Esophagus muscularis mucosa (tissue), 4 donors: ENCODE measurements at regions not wholly inside any gene's neighbourhood (a gene's known extent, or its start where the extent isn't known, plus 50 kb on each side); places are given as distances from the start of the nearest gene placed in this dataset.

Source experiments
- DNase-seq: peaks from one replicate; pipeline ENCODE4 v3.0.0-alpha.2; 2017; ENCODE audit errors: extremely low spot score
- H3K27ac ChIP-seq, 4 donors: fragments of 200-600 bp; sonication (generic); replicated peaks in 1 of 4; 1 replicate in 3 of 4; 2 replicates in 1 of 4; pipeline ENCODE4 v1.5.1; 2016 to 2019; ENCODE audit warnings: mild to moderate bottlenecking in 1 of 4
- H3K27me3 ChIP-seq, 4 donors: fragments of 200-600 bp; sonication (generic); one replicate each; pipeline versions ENCODE4 v1.5.1 to v1.6.0; 2016 to 2019
- H3K36me3 ChIP-seq, 4 donors: fragments of 200-600 bp; sonication (generic); one replicate each; pipeline ENCODE4 v1.5.1; 2016 to 2019
- H3K4me1 ChIP-seq, 4 donors: fragments of 200-600 bp; sonication (generic); one replicate each; pipeline ENCODE4 v1.5.1; 2016 to 2019
- H3K4me3 ChIP-seq, 4 donors: fragments of 200-600 bp; sonication (generic); 1 replicate in 2 of 4; 2 replicates in 2 of 4; pipeline ENCODE4 v1.5.1; 2016 to 2019; ENCODE audit warnings: mild to moderate bottlenecking in 4 of 4, moderate library complexity in 1 of 4
- H3K9me3 ChIP-seq, 4 donors: fragments of 200-600 bp; sonication (generic); 1 replicate in 3 of 4; 2 replicates in 1 of 4; pipeline ENCODE4 v1.5.1; 2016 to 2019
- EP300 ChIP-seq: sonication (generic); formaldehyde crosslinking; IDR thresholded peaks from one replicate; pipeline ENCODE4 v1.6.1; 2017; ENCODE audit warnings: antibody characterized with exemption
- POLR2A ChIP-seq: fragments of 450-650 bp; IDR thresholded peaks from one replicate; pipeline ENCODE4 v1.6.1; 2017; ENCODE audit warnings: antibody characterized with exemption, moderate library complexity, mild to moderate bottlenecking, low read depth
- POLR2AphosphoS5 ChIP-seq, 2 donors: sonication (generic); formaldehyde crosslinking; IDR thresholded peaks; one replicate each; pipeline ENCODE4 v1.6.1; 2017; ENCODE audit warnings: antibody characterized with exemption in 2 of 2
- WGBS: methylation state at CpG from one replicate; pipeline ENCODE4 v1.1.5; 2018; 5-methylcytosine and 5-hydroxymethylcytosine counted together
- intact Hi-C: fragments of 100-400 bp; cut with DNase I; formaldehyde crosslinking; loops from one replicate; pipeline ENCODE4 v1.15.1; 2023
- TF ChIP-seq, protein P1 (sequence below), 3 experiments: fragments of 200-600 bp in 2 of 3; fragments of 450-650 bp in 1 of 3; sonication (generic) in 2 of 3; IDR thresholded peaks; one replicate each; pipeline ENCODE4 v1.5.1; 2017 to 2019; ENCODE audit warnings: antibody characterized with exemption in 3 of 3, mild to moderate bottlenecking in 2 of 3, moderate library complexity in 1 of 3

DNA sequence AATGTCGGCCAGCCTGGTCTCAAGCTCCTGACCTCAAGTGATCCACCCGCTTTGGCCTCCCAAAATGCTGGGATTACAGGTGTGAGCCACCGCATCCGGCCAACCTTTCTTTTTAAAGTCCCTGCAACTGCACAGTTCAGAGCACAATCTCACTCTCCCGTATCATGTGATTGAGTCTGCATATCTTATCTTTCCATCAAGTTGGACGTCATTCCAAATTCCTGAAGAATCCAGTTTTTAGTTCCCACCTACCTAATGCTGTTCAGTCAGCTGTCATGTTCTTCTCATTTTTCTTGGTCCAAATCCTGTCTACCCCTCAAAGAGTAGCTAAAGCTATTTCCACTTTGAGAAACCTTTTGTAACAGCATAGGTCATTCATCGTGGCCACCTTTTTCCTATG lies 110.8 kb upstream of the FBXO11 start:
- Histone ChIP-seq H3K36me3 (no peaks in the 10 kb centered on the region), H3K27me3 (no peaks in the 10 kb centered on the region), H3K9me3 (peaks cover 0 to 7% (median 3%) of the 10 kb centered on the region in 4 donors), H3K4me3 (no peak overlapping the region), H3K4me1 (no peaks in the 10 kb centered on the region), H3K27ac (no peak overlapping the region)
- intact Hi-C loops, result no loop called here
- 94% methylated on average over 7 of the region's 7 CpGs for WGBS
- no peak for DNase-seq
- TF ChIP-seq POLR2A (no peak), EP300 (no peak), POLR2AphosphoS5 (IDR thresholded peaks at IDR 0.05) (no peak)
- TF ChIP-seq, protein P1, sequence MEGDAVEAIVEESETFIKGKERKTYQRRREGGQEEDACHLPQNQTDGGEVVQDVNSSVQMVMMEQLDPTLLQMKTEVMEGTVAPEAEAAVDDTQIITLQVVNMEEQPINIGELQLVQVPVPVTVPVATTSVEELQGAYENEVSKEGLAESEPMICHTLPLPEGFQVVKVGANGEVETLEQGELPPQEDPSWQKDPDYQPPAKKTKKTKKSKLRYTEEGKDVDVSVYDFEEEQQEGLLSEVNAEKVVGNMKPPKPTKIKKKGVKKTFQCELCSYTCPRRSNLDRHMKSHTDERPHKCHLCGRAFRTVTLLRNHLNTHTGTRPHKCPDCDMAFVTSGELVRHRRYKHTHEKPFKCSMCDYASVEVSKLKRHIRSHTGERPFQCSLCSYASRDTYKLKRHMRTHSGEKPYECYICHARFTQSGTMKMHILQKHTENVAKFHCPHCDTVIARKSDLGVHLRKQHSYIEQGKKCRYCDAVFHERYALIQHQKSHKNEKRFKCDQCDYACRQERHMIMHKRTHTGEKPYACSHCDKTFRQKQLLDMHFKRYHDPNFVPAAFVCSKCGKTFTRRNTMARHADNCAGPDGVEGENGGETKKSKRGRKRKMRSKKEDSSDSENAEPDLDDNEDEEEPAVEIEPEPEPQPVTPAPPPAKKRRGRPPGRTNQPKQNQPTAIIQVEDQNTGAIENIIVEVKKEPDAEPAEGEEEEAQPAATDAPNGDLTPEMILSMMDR (IDR thresholded peaks at IDR 0.05), result no peak

DNA sequence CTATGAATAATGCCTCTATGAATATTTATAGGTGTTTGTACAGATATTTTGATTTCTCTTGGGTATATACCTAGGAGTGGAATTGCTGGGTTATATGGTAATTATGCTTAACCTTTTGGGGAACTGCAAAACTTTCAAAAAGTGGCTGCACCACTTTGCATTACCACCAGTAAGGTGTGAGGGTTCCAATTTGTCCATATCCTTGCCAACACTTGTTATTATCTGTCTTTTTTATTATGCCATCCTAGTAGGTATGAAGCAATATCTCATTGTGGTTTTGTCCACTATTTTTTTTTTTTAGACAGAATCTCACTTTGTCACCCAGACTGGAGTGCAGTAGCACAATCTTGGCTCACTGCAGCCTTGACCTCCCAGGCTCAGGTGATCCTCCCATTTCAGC lies 112.2 kb upstream of the FBXO11 start:
- H3K4me1 ChIP-seq, result no peaks in the 10 kb centered on the region
- H3K27me3 ChIP-seq, result no peaks in the 10 kb centered on the region
- no peak overlapping the region for H3K27ac ChIP-seq
- no peak overlapping the region for H3K4me3 ChIP-seq
- intact Hi-C loops, result no loop called here
- DNase-seq, result no peak
- peaks cover 0 to 7% (median 3%) of the 10 kb centered on the region in 4 donors for H3K9me3 ChIP-seq
- no peaks in the 10 kb centered on the region for H3K36me3 ChIP-seq
- TF ChIP-seq EP300, result no peak
- TF ChIP-seq POLR2A, result no peak
- TF ChIP-seq, protein P1 (IDR thresholded peaks at IDR 0.05), result no peak
- TF ChIP-seq POLR2AphosphoS5 (IDR thresholded peaks at IDR 0.05), result no peak

DNA sequence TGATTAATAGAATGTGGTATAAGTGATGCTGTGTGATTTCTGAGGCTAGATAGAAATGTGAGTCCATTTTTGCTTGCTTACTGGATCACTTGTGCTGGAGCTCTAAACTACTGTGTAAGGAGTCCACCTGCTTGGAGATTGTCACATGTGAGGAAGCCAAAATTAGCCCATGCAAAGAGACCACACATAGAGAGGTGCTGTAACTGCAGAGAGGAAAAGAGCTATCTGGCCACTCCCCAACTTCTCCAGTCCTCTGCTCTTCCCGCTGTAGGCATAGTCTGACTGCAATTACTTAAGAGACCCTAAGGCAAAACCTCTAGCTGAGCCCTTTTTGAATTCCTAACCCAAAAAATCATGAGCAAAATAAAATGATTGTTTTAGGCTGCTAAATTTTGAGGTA lies 120.6 kb upstream of the FBXO11 start:
- Histone ChIP-seq H3K36me3 (no peaks in the 10 kb centered on the region), H3K27me3 (no peaks in the 10 kb centered on the region), H3K27ac (no peak overlapping the region), H3K9me3 (no peaks in the 10 kb centered on the region), H3K4me3 (no peak overlapping the region), H3K4me1 (no peaks in the 10 kb centered on the region)
- no peak for DNase-seq
- intact Hi-C loops, result no loop called here
- TF ChIP-seq EP300 (no peak), POLR2A (no peak), POLR2AphosphoS5 (IDR thresholded peaks at IDR 0.05) (no peak)
- TF ChIP-seq, protein P1 (IDR thresholded peaks at IDR 0.05), result no peak
- WGBS, result 69% methylated on average over 1 of the region's 1 CpG

DNA sequence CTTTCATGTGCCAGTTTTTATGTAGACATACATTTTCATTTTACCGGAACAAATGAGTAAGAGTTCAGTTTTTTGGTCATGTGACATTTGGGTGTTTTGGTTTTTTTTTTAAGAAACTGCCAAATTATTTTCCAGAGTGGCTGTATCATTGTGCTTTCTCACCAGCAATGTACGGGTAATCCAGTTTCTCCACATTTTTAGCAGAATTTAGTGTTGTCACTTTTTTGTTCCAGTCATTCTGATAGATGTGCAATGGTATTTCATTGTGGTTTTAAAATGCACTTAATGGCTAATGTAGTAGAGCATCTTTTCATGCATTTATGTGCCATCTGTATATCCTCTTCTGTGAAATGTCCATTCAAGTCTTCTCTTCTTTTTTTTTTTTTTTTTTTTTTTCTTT lies 126.5 kb upstream of the FBXO11 start:
- TF ChIP-seq POLR2A (no peak), EP300 (no peak), POLR2AphosphoS5 (IDR thresholded peaks at IDR 0.05) (no peak)
- TF ChIP-seq, protein P1 (IDR thresholded peaks at IDR 0.05), result no peak
- DNase-seq, result no peak
- Histone ChIP-seq H3K4me3 (no peak overlapping the region), H3K4me1 (no peaks in the 10 kb centered on the region), H3K9me3 (peaks cover 0 to 11% (median 6%) of the 10 kb centered on the region in 4 donors), H3K27me3 (no peaks in the 10 kb centered on the region), H3K27ac (no peak overlapping the region), H3K36me3 (no peaks in the 10 kb centered on the region)
- intact Hi-C loops, result no loop called here
- 95% methylated on average over 2 of the region's 2 CpGs for WGBS

- Histone ChIP-seq H3K27me3 (no peaks in the 10 kb centered on the region), H3K27ac (no peak overlapping the region), H3K4me1 (no peaks in the 10 kb centered on the region), H3K36me3 (no peaks in the 10 kb centered on the region), H3K9me3 (peaks cover 0 to 11% (median 6%) of the 10 kb centered on the region in 4 donors), H3K4me3 (no peak overlapping the region)
- TF ChIP-seq EP300 (no peak), POLR2A (no peak), POLR2AphosphoS5 (IDR thresholded peaks at IDR 0.05) (no peak)
- TF ChIP-seq, protein P1 (IDR thresholded peaks at IDR 0.05), result no peak
- no peak for DNase-seq
- intact Hi-C loops, result no loop called here
Measured at GRCh38 chr2:48034295-48034694, 128.0 kb upstream of the FBXO11 start.
